Right ventricle myocardium superior (tissue), 1 donor: ENCODE measurements at regions not wholly inside any gene's neighbourhood (a gene's known extent, or its start where the extent isn't known, plus 50 kb on each side); places are given as distances from the start of the nearest gene placed in this dataset.
"Not testable (repeated sequence)": the region's sequence is repeated elsewhere in the genome, so short reads cannot be mapped to it uniquely, and the experiment has no call there.

Source experiments
- ATAC-seq: fragments of 200-7000 bp; cut with Tn5 transposase; one replicate; pipeline ENCODE4 v1.9.1; 2020; ENCODE audit warnings: mild to moderate bottlenecking; ENCODE audit not compliant: poor library complexity
- DNase-seq: peaks from one replicate; pipeline ENCODE4 v3.0.0-alpha.2; 2020
- intact Hi-C: fragments of 100-400 bp; cut with DNase I; formaldehyde crosslinking; loops from one replicate; pipeline ENCODE4 v1.11.2; 2022
- donor health status: DM: no; HTN: yes; CAD: no; lungs with severe emphysema.

- intact Hi-C loops = no loop called here
- no peak for DNase-seq
Observed at GRCh38 chr2:45105050-45105582, 95.9 kb upstream of the SIX2 start.

GRCh38 chr2:45104429-45104828 lies 95.2 kb upstream of the SIX2 start:
- intact Hi-C loops = no loop called here
- DNase-seq (no peak), ATAC-seq (no peak)

More at GRCh38 chr2:45105050-45105582, 95.9 kb upstream of the SIX2 start:
- ATAC-seq = no peak

- intact Hi-C loops = no loop called here
- DNase-seq (no peak), ATAC-seq (no peak)
Observed at GRCh38 chr2:45103351-45104345, 94.4 kb upstream of the SIX2 start.

- no peak for DNase-seq
- ATAC-seq = no peak
- intact Hi-C loops = no loop called here
Observed at GRCh38 chr2:45102579-45103117, 93.4 kb upstream of the SIX2 start.

- ATAC-seq (no peak), DNase-seq (no peak)
- intact Hi-C loops = no loop called here
Observed at GRCh38 chr2:45102141-45102540, 92.9 kb upstream of the SIX2 start.

GRCh38 chr2:45096996-45097395 lies 87.7 kb upstream of the SIX2 start:
- intact Hi-C loops = no loop called here
- no peak for DNase-seq
- ATAC-seq = no peak

- intact Hi-C loops, ATAC-seq, DNase-seq: not testable (repeated sequence)
Observed at GRCh38 chr2:45096038-45096437, 86.8 kb upstream of the SIX2 start.

- intact Hi-C loops = no loop called here
- no peak for ATAC-seq
Observed at GRCh38 chr2:45093663-45094062, 84.4 kb upstream of the SIX2 start.

GRCh38 chr2:45093181-45093580 lies 83.9 kb upstream of the SIX2 start:
- ATAC-seq (no peak), DNase-seq (no peak)
- intact Hi-C loops = no loop called here

More at GRCh38 chr2:45093663-45094062, 84.4 kb upstream of the SIX2 start:
- no peak for DNase-seq

- DNase-seq = no peak
- no peak for ATAC-seq
- intact Hi-C loops = no loop called here
Observed at GRCh38 chr2:45089554-45090261, 80.5 kb upstream of the SIX2 start.

GRCh38 chr2:45085487-45085886 lies 76.2 kb upstream of the SIX2 start:
- no peak for DNase-seq
- intact Hi-C loops = no loop called here
- no peak for ATAC-seq

GRCh38 chr2:45084361-45085020 lies 75.2 kb upstream of the SIX2 start:
- DNase-seq = no peak

GRCh38 chr2:45083175-45083574 lies 73.9 kb upstream of the SIX2 start:
- intact Hi-C loops = no loop called here
- DNase-seq (no peak), ATAC-seq (no peak)

More at GRCh38 chr2:45084361-45085020, 75.2 kb upstream of the SIX2 start:
- intact Hi-C loops = no loop called here
- no peak for ATAC-seq

- no peak for ATAC-seq
Observed at GRCh38 chr2:45074713-45075112, 65.5 kb upstream of the SIX2 start.

GRCh38 chr2:45072862-45073237 lies 63.6 kb upstream of the SIX2 start:
- DNase-seq (no peak), ATAC-seq (no peak)
- intact Hi-C loops = no loop called here

More at GRCh38 chr2:45074713-45075112, 65.5 kb upstream of the SIX2 start:
- no peak for DNase-seq
- intact Hi-C loops = no loop called here

GRCh38 chr2:45072064-45072861 lies 63.0 kb upstream of the SIX2 start:
- intact Hi-C loops = no loop called here
- DNase-seq = no peak

GRCh38 chr2:45070113-45070652 lies 60.9 kb upstream of the SIX2 start:
- no peak for ATAC-seq
- intact Hi-C loops = no loop called here
- no peak for DNase-seq

More at GRCh38 chr2:45072064-45072861, 63.0 kb upstream of the SIX2 start:
- ATAC-seq = no peak

- intact Hi-C loops = no loop called here
- ATAC-seq (no peak), DNase-seq (no peak)
Observed at GRCh38 chr2:45069684-45070083, 60.4 kb upstream of the SIX2 start.
